DOHH2 (cell line): ENCODE measurements at regions not wholly inside any gene's neighbourhood (a gene's known extent, or its start where the extent isn't known, plus 50 kb on each side); places are given as distances from the start of the nearest gene placed in this dataset.

ENCODE experiments used
- CTCF ChIP-seq: fragments of 200-600 bp; sonication (generic); IDR thresholded peaks from one replicate; pipeline ENCODE4 v1.5.1; 2014; ENCODE audit warnings: antibody characterized with exemption, mild to moderate bottlenecking, low read depth, low read length; ENCODE audit not compliant: poor library complexity, severe bottlenecking
- EZH2phosphoT487 ChIP-seq: fragments of 200-600 bp; sonication (generic); IDR thresholded peaks from 2 replicates; pipeline ENCODE4 v1.6.1; 2017; ENCODE audit warnings: borderline replicate concordance, mild to moderate bottlenecking, antibody characterized with exemption, low read length, moderate library complexity, mixed read lengths

- TF ChIP-seq CTCF (no peak), EZH2phosphoT487 (no peak)
Observed at GRCh38 chr13:73985783-73986182, 148.4 kb downstream of the KLF12 start.
